ENCODE measurements at regions not wholly inside any gene's neighbourhood (a gene's known extent, or its start where the extent isn't known, plus 50 kb on each side); places are given as distances from the start of the nearest gene placed in this dataset.

- no peak for DNase-seq
Observed at GRCh38 chr12:78407722-78408121, 456.9 kb upstream of the SYT1 start.

GRCh38 chr12:78414071-78414470, 450.5 kb upstream of the SYT1 start:
- no peak for DNase-seq

GRCh38 chr12:78418919-78419318, 445.7 kb upstream of the SYT1 start:
- no peak for DNase-seq

- DNase-seq = no peak
Observed at GRCh38 chr12:78419513-78419912, 445.1 kb upstream of the SYT1 start.

GRCh38 chr12:78420991-78421390, 443.6 kb upstream of the SYT1 start:
- DNase-seq = no peak

GRCh38 chr12:78430551-78430950, 434.0 kb upstream of the SYT1 start:
- DNase-seq = no peak

GRCh38 chr12:78431931-78432330, 432.6 kb upstream of the SYT1 start:
- DNase-seq = no peak

GRCh38 chr12:78439666-78440065, 424.9 kb upstream of the SYT1 start:
- no peak for DNase-seq

GRCh38 chr12:78441737-78442453, 422.7 kb upstream of the SYT1 start:
- DNase-seq = no peak

- DNase-seq = no peak
Observed at GRCh38 chr12:78442454-78442801, 422.1 kb upstream of the SYT1 start.

GRCh38 chr12:78446555-78446954, 418.0 kb upstream of the SYT1 start:
- no peak for DNase-seq

GRCh38 chr12:78447373-78447772, 417.2 kb upstream of the SYT1 start:
- no peak for DNase-seq

- no peak for DNase-seq
Observed at GRCh38 chr12:78448692-78449091, 415.9 kb upstream of the SYT1 start.

GRCh38 chr12:78455991-78456390, 408.6 kb upstream of the SYT1 start:
- DNase-seq = no peak

- no peak for DNase-seq
Observed at GRCh38 chr12:78457938-78458337, 406.6 kb upstream of the SYT1 start.

GRCh38 chr12:78470354-78471195, 394.0 kb upstream of the SYT1 start:
- peak; percentile 6 for DNase-seq

GRCh38 chr12:78473136-78473535, 391.4 kb upstream of the SYT1 start:
- DNase-seq = no peak

GRCh38 chr12:78473561-78473960, 391.0 kb upstream of the SYT1 start:
- DNase-seq = no peak

GRCh38 chr12:78483767-78484315, 380.7 kb upstream of the SYT1 start:
- peak; percentile 30 for DNase-seq

- no peak for DNase-seq
Observed at GRCh38 chr12:78489990-78490389, 374.6 kb upstream of the SYT1 start.

GRCh38 chr12:78490861-78491260, 373.7 kb upstream of the SYT1 start:
- DNase-seq = no peak

- DNase-seq = no peak
Observed at GRCh38 chr12:78494911-78495310, 369.7 kb upstream of the SYT1 start.

- DNase-seq = no peak
Observed at GRCh38 chr12:78501825-78502224, 362.7 kb upstream of the SYT1 start.

- DNase-seq = no peak
Observed at GRCh38 chr12:78519422-78519821, 345.2 kb upstream of the SYT1 start.
